T-helper 2 cell (primary cell): ENCODE measurements at regions not wholly inside any gene's neighbourhood (a gene's known extent, or its start where the extent isn't known, plus 50 kb on each side); places are given as distances from the start of the nearest gene placed in this dataset.
"Not testable (repeated sequence)": the region's sequence is repeated elsewhere in the genome, so short reads cannot be mapped to it uniquely, and the experiment has no call there.

Experiments used
- DNase-seq, 5 experiments: peaks; one replicate each; pipeline versions ENCODE4 v3.0.0 to v3.0.0-alpha.2; 2012 to 2022

DNA sequence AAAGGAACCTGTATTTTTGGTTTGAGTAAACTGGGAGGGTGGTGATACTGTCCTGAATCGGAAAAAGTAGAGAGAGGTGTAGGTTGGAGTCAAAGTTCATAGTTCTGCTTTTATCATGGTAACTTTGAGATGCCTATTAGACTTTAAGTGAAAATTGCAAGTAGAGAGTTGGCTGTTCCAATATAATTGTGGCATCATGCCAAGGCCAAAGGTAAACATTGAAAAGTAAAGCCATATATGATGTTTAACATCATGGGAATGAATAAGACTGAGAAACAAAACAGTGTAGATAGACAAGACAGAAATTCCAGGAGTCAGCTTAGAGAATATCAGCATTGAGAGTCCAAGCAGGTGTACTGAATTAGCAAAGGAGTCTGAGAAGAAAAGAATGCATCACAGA, 570.9 kb downstream of the HTR7 start:
- no peak for DNase-seq

- DNase-seq, result no peak
Measured at GRCh38 chr10:90288391-90288933, 569.4 kb downstream of the HTR7 start.

DNA sequence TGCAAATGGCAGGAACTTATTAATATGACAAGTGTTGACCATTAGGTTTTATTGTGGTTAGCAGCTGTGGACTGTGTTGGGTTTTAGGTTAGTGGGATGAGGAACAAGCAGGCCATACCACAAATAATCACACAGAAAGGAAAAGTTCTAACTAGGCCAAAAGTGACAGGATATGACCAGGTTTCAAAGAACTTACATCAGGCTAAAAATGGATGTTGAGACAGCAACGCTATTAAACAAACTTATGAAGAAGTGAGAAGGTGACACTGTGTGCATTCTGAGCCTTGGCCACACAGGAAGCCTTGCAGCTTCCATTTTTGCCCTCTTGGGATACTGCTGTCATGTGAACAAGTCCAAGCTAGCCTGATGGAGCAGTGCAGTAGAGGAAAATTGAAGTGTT, 568.8 kb downstream of the HTR7 start:
- no peak for DNase-seq

GRCh38 chr10:90293616-90294015, 564.2 kb downstream of the HTR7 start:
- DNase-seq, result no peak

- not testable (repeated sequence) for DNase-seq
Measured at GRCh38 chr10:90294821-90295540, 562.9 kb downstream of the HTR7 start.

DNA sequence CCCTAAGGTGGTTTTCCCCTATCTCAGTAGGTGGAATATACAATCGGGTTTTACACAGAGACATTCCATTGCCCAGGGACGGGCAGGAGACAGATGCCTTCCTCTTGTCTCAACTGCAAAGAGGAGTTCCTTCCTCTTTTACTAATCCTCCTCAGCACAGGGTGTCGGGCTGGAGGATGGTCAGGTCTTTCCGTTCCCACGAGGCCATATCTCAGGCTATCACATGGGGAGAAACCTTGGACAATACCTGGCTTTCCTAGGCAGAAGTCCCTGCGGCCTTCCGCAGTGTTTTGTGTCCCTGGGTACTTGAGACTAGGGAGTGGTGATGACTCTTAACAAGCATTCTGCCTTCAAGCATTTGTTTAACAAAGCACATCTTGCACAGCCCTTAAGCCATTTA, 555.8 kb downstream of the HTR7 start:
- not testable (repeated sequence) for DNase-seq

GRCh38 chr10:90302758-90303481, 554.9 kb downstream of the HTR7 start:
- DNase-seq, result no peak

DNA sequence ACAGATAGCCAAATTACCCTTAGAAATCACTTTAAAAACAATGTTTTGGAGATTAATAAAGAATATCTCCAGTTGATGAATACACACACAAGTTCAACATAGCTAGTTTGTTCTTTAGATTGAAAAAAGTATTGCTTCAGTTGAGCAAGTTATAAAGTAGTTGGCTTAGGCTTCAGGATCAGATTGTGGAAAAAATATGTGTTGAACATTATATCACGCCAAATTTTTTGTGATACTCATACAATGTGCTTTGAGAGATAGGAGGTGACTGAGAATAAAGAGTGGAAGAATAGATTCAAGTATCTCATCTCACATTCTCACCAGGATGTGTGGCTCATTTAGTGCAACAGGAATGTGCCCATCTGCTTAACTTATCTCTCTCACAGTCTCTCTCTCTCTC, 553.3 kb downstream of the HTR7 start:
- DNase-seq, result no peak

- no peak for DNase-seq
Measured at GRCh38 chr10:90306187-90306586, 551.7 kb downstream of the HTR7 start.

DNA sequence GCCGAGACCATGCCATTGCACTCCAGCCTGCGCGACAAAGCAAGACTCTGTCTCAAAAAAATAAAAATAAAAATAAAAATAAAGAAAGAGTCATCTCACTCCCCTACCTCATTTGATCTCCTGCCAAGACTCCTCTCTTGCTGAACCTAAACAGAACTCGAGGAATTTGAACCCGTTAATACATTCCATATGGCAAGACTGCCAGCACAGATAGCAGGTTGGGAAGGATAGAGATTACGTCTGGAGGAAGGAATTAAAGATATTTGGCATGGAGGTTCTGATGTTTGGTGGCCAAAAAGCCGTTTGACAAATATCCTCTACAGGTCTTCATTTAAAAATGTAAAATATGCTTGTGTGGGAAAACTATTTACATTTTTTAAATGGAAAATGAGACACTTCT, 549.6 kb downstream of the HTR7 start:
- DNase-seq, result no peak

- no peak for DNase-seq
Measured at GRCh38 chr10:90313576-90314325, 544.1 kb downstream of the HTR7 start.

DNA sequence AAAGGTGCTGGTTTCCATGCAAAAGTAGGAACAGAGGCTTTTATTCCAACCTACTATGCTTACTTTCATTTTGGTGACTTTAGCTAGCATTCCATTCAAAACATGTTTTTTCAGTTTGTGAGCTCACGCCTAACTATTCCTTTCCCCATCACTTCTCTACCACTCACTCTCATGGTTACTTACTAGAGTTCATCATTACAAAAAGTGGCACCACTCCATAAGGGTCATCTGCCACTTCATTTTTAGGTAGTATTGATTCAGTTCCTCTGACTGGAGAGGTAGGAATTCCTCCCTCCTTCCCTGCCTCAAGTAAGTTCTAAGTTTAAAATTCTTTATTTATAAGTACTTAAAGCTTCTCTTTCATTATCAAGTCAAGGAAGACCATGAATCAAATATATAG, 543.1 kb downstream of the HTR7 start:
- DNase-seq, result no peak

GRCh38 chr10:90317172-90317571, 540.7 kb downstream of the HTR7 start:
- DNase-seq, result no peak

DNA sequence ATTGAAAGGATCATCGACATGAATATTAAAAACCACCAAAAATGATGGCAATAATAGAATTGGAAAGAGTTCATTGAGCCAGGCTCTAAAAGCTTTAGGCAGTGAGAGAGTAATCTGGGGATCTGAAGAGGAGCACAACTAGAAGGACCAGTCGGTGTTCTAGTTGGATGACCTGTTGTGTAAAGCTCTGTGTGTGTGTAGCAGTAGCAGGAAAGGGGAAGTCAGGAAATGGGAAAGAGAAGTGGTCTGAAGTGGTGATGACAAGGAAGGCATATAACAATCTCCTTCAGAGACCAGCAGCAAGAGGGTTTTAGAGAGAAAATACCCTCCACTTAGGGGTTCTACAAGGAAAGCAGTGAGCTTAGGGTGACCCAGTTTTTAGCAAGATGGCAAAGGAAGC, 539.2 kb downstream of the HTR7 start:
- no peak for DNase-seq

GRCh38 chr10:90319188-90319914, 538.5 kb downstream of the HTR7 start:
- DNase-seq, result peak in 1 of 5 experiments; percentile 4

DNA sequence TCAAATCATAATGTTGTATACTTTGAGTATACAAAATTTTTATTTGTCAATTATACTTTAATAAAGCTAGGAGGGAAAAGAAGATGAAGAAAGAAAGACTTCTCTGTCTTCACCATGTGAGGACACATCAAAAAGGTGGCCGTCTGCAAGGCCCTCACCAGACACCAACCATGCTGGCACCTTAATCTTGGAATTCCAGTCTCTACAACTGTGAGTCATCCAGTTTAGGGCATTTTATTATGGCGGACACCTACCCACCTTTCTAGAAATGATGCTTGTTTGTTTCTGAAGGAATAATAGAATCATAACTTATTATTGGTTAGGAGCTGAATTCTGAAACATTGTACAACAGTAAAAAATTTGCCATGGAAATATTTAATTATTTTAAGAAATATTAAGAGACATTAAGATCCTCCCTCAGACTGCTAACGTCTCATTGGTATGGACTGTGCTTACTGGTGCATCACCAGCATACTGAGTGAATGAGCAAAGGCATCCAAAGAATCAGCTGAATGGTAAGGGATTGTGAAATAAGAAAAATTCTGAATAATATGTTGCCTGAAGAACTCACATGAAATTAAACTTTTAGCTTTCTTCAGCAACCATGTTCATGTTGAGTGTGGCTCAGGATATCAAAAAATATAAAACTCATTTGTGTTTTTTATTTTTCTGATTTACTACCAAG, 536.6 kb downstream of the HTR7 start:
- no peak for DNase-seq

- no peak for DNase-seq
Measured at GRCh38 chr10:90326498-90327267, 531.2 kb downstream of the HTR7 start.

DNA sequence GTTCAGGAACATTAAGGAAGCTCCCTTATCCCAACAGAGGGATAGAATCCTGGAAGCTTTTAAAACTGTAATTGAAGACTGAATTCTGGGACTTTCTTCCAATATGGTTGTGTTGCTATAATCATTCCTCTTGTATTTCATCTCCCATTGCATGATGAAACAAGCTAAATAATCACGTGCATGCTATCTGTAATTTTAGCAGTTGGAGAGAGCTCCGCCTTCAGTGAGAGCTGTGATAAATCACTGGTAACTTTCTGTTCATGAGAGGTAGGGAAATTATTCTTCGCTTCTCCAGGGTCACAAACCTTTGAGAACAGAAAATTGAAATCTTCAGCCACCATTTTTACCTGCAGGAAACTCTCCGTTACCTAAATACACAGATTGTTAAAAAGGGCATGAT, 530.2 kb downstream of the HTR7 start:
- no peak for DNase-seq

DNA sequence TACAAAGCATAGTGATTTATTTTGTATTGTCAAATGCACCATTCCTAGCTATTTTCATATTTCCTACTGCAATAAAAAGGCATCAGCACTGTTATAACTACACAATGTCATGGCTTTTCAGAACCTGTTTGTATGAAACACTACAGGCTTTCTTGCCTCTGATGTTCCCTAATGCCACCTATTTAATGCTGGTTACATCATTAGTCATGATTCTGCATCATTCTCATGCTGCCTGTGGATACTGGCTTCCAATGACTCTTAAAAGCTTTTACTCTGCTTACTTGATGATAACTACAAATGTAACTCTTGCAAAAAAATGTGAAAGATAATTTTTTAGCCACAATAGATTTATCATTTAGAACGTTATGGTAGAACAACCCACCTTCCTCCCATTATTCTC, 529.4 kb downstream of the HTR7 start:
- DNase-seq, result no peak

- no peak for DNase-seq
Measured at GRCh38 chr10:90328896-90329295, 528.9 kb downstream of the HTR7 start.

DNA sequence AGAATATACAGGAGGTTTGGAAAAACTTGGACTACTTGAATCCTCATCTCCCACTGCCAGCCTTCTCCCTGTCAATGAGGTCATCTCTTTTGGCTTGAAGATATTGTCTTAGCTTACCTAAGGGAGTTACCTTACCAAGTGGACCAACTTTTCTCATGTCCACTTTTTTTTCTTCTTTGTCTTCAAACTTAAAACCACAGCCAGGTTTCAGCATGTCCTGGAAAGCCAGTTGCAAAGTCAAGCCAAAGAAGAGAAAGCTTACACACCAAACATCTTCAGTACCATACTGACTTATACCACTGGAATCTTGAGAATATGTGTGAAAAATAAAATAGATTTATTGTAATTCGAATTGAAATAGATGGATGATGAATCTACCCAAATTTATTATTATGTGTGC, 520.5 kb downstream of the HTR7 start:
- no peak for DNase-seq
